Epithelial cell of proximal tubule (primary cell): ENCODE measurements at regions not wholly inside any gene's neighbourhood (a gene's known extent, or its start where the extent isn't known, plus 50 kb on each side); places are given as distances from the start of the nearest gene placed in this dataset.

ENCODE experiments used
- DNase-seq: peaks from one replicate; pipeline ENCODE4 v3.0.0-alpha.2; 2011; ENCODE audit warnings: low read depth
- H3K4me3 ChIP-seq: 2 replicates; pipeline ENCODE4 v1.5.1; 2011; ENCODE audit warnings: low read depth, mild to moderate bottlenecking, low read length
- CTCF ChIP-seq: conservative IDR thresholded peaks from 2 replicates; pipeline ENCODE4 v1.5.1; 2012; ENCODE audit warnings: low read depth, mild to moderate bottlenecking, low read length

GRCh38 chr9:86763791-86764190 is 183.5 kb downstream of the GAS1 start:
- H3K4me3 ChIP-seq = no peak overlapping the region
- DNase-seq = no peak
- no peak for TF ChIP-seq CTCF

GRCh38 chr9:86757382-86757720 is 190.0 kb downstream of the GAS1 start:
- H3K4me3 ChIP-seq = no peak overlapping the region
- no peak for DNase-seq
- no peak for TF ChIP-seq CTCF

GRCh38 chr9:86756576-86757381 is 190.5 kb downstream of the GAS1 start:
- no peak for TF ChIP-seq CTCF
- no peak for DNase-seq
- no peak overlapping the region for H3K4me3 ChIP-seq

GRCh38 chr9:86755561-86755941 is 191.8 kb downstream of the GAS1 start:
- no peak for TF ChIP-seq CTCF
- no peak for DNase-seq
- H3K4me3 ChIP-seq = no peak overlapping the region

- DNase-seq = no peak
- no peak overlapping the region for H3K4me3 ChIP-seq
- TF ChIP-seq CTCF = no peak
These were observed 192.4 kb downstream of the GAS1 start for GRCh38 chr9:86754581-86755560.

- no peak for TF ChIP-seq CTCF
- H3K4me3 ChIP-seq = no peak overlapping the region
- DNase-seq = no peak
These were observed 193.5 kb downstream of the GAS1 start for GRCh38 chr9:86753836-86754235.
